GM19025 (cell line): ENCODE measurements at regions not wholly inside any gene's neighbourhood (a gene's known extent, or its start where the extent isn't known, plus 50 kb on each side); places are given as distances from the start of the nearest gene placed in this dataset.

Experiments used
- ATAC-seq: cut with Tn5 transposase; IDR thresholded peaks from one replicate; pipeline ENCODE4 v1.9.1; 2021; ENCODE audit warnings: mild to moderate bottlenecking, low read depth, moderate library complexity; ENCODE audit not compliant: unreplicated experiment

DNA sequence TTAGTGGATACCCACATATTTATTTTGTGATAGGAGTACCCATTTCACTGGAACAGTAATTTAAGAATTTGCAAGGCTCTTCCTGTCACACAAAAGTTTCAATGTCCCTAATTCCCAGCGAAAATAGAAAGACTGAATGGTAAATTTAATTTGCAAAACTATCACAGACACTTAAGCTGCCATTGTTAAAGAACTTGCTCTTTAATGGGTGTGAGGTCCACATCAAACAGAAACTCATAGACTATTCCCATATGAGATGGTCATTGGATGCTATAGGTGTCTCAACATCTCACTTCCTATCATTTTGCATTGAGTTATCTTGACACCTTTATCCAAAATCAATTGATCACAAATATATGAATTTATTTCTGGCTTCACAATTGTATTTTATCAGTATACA lies 415.9 kb downstream of the GPAM start:
- no peak for ATAC-seq

GRCh38 chr10:111773950-111774349 lies 409.6 kb downstream of the GPAM start:
- no peak for ATAC-seq

DNA sequence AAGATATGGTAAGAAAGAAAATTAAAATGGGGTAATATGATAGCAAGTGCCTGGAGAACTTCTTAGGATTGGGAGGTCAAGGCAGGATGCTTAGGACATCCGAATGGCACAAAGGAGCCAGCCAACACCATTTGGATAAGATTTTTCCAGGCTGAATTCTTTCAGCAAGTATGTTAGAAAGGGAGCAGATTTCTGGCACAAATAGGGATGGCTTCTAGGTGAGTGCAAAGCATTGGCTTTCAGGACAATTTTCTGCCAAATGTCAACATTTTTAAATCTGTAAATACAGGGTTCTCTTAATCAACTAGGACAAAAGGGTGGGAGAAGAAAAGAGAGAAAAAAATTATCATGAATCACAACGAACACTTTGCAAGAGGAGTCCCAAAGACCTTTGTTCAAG lies 409.1 kb downstream of the GPAM start:
- ATAC-seq, result no peak

DNA sequence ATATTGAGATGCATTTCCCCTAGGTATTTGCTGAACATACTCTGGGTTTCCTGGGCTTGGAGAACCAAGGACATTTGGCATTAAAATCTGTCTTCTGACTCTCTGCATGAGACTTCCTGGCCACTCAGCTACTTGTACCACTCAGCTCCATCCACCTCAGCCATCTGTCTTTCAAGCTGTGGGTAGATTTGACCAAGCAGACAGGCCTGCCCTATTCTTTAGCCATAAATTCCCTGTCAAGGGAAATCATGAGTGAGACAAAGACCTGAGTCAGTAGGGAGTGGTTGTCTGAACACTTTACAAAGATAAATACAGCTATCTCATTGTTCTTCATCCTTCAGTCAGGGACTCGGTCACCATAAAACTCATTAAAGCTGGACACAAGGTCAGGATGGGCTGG lies 399.1 kb downstream of the GPAM start:
- no peak for ATAC-seq

DNA sequence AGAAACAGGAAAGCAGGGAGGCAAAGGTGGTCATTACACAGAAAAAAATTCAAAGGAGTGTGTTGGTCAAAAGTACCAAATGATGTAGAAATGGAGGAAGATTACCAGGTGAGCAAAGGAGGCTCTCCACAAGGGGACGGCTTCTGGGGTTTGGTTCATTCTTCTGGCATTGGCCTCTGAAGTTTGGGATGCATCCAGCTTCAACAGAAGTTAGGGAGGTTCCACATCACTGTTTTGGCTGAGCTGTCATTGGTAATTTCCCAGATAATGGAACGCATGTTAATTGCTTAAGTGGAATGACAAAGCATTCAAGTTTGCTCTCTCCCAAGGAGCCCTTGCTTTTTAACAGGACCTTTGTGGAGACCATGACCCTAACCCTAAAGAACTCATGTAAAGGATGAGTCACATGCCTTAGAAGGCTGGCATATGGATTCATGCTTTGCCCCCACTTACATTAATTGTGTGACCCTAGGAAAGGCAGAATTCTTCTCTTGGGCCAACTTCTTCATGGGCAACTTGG lies 398.6 kb downstream of the GPAM start:
- no peak for ATAC-seq

DNA sequence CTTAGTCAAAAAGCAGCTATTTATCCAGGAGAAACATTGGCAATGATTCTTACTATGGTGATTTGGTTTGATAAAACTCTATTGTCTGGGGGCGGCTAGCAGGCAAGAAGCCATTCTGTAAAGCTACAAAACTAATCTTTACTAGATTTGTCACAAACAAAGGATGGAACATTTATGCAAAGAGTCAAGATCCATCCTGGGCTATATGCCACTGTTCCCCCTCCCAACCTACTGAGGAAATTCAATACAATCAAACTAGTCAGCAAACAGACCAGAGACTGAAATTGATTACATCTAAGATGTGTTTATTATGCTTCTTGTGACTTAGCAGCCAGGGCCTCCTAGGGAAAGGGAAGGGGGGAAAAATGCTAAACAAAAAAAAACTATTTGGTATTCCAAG lies 397.6 kb downstream of the GPAM start:
- ATAC-seq, result no peak

DNA sequence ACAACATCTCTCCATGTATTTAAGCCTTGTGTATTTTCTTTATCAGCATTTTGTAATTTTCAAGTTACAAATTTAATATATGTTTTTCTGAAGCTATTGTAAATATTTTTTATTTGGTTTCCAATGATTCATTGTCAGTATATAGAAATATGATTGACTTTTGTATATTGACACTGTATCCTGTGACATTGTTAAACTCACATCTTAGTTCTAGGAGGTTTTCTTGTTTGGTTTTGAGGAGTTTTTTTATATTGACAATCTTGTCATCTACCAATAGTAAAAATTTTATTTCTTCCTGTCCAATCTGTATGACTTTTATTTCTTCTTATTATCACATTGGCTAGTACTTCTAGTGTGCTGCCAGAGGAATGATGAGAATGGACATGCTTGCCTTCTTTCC lies 393.7 kb downstream of the GPAM start:
- no peak for ATAC-seq

GRCh38 chr10:111801841-111802240 lies 381.7 kb downstream of the GPAM start:
- ATAC-seq, result no peak

GRCh38 chr10:111804781-111805180 lies 378.8 kb downstream of the GPAM start:
- ATAC-seq, result no peak

- ATAC-seq, result no peak
Observed at GRCh38 chr10:111811517-111811916, 372.0 kb downstream of the GPAM start.

GRCh38 chr10:111820471-111820870 lies 363.1 kb downstream of the GPAM start:
- ATAC-seq, result no peak

DNA sequence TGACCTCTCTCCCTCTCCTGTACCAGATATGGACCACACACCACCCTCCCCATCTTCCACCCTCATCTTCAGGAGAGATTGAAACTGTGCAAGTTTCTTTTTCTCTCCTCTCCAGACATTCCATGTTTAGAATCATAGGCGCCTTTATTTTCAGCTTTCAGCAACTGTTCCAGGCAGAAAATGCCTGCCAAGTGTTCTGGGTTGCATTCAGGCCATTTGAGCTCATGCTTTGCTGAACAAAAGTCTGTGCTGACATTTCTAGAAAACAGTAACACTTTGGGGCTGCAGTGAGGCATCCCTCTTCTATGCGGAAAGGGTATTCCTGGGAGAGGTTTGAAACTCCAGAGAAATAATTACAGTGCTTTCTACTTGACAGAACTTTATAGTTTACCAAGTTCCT lies 361.7 kb downstream of the GPAM start:
- ATAC-seq, result no peak

GRCh38 chr10:111822661-111823060 lies 360.9 kb downstream of the GPAM start:
- ATAC-seq, result no peak

- ATAC-seq, result no peak
Observed at GRCh38 chr10:111824128-111824527, 359.4 kb downstream of the GPAM start.

- ATAC-seq, result no peak
Observed at GRCh38 chr10:111830359-111830758, 353.2 kb downstream of the GPAM start.

DNA sequence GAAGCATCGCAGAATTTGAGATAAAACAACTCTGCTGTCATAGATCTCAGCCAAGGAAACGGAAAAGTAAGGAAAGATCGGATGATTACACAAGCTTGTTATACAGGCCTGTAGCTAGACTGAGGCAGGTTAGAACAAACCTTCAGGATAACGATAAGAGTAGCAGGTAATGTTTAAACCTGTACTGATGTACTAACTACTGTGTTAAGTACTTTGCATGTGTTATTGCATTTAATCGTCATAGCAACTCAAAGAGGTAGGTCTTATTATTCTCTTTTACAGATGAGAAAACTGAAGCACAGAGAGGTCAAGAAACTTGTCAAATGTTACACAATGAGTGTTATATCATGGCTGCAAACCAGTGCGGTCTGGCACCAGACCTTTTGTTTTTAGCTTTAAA lies 352.5 kb downstream of the GPAM start:
- no peak for ATAC-seq

DNA sequence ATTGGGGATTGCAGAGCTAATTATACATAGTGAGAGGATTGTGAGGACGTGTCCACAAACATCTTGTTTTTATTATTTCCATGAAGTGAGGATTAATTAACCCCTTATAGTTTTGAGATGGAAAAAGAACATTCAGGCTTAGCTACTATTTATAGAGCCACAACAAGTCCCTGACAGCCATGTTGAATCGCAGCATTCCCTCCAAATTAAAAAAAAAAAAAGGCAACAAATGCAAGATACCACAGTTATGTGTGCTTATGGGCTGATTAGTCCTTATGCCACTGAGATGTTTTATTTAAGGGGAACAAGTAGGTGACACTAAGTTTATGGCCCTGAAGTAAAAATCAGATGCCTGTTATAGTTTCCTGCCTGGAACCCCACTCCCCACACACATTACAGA lies 350.3 kb downstream of the GPAM start:
- ATAC-seq, result no peak

DNA sequence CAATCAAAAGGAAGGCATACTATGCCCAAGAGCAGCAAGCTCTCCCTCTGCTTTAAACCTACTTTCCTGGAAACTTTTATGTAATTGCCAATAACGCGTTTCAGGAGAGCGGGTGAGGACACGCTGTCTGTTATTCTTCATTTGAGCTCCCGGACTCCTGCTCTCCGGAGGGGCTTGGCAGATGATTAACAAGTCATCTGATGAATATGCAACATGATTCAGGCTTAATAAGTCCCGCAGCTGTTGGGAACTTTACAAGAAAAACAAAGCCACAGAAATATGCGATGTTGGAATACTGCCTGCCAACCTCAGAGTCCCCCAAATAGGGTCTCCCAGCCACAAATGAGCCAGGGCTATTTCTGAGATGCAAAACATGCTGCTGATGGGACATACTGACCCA lies 348.0 kb downstream of the GPAM start:
- ATAC-seq, result no peak

DNA sequence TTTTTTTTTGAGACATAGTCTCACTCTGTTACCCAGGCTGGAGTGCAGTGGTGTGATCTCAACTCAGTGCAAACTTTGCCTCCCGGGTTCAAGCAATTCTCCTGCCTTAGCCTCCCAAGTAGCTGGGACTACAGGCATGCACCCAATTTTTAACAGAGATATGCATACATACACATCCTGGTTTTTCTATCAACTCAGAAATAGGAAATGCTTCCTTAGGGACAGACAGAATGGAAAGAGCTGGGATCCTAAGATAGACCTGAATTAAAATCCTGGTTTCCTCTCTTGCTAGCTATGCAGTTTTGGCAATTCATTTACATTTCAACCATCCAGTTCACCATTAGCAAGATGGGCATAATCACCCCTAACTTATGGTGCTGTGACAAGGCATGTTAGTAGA lies 347.5 kb downstream of the GPAM start:
- no peak for ATAC-seq

GRCh38 chr10:111836571-111836970 lies 347.0 kb downstream of the GPAM start:
- ATAC-seq, result no peak

GRCh38 chr10:111837086-111837485 lies 346.5 kb downstream of the GPAM start:
- no peak for ATAC-seq

DNA sequence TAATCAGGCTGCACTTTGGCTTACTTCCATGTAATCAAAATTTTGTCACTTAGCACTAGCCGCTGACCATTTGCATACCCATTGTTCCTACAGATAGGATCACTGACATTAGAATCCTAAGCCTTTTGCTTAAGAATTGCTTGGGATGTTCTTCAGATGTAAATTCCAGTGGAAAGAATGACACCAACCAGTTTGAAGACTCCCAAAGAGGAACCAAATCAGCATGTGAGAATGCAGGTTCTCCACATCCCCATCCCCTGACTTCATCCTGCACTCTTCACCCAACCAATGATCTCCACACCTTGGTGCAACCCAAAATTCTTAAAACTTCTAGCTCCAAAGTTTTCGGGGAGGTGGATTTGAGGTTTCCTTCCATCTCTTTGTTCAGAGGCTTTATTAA lies 345.6 kb downstream of the GPAM start:
- no peak for ATAC-seq

DNA sequence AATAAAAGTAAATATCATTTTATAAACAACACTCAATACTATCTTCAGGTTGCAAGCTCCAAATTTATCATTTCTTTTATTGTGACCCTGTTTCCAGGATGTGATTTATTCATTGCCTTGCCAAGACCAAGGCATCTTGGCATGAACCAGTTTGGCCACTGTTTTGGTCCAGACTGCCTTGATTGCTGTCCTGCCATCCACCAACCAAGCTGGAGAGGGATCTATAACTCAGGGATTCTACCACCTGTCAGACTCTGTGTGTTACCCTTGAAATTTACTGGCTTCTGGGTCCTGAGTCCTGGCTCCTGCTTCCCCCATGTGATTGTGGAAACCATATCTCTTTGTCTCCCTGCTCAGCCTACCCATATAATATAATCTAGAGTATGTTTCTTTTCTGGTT lies 343.0 kb downstream of the GPAM start:
- ATAC-seq, result no peak
